ENCODE measurements at regions not wholly inside any gene's neighbourhood (a gene's known extent, or its start where the extent isn't known, plus 50 kb on each side); places are given as distances from the start of the nearest gene placed in this dataset.
A peak's percentile ranks its signal among the peaks of the same experiment; 100 is the strongest.

- Histone ChIP-seq H3K79me2 (ENCODE audit: insufficient read depth, low read length) (no peaks in the 10 kb centered on the region), H4K20me1 (ENCODE audit: insufficient read depth, low read length) (no peaks in the 10 kb centered on the region), H3K27me3 (ENCODE audit: insufficient read depth, low read length) (no peaks in the 10 kb centered on the region), H3K4me2 (ENCODE audit: insufficient read depth, low read length) (peak overlapping the region; percentile 71), H2AFZ (ENCODE audit: low read length) (peak overlapping the region; percentile 23), H3K4me1 (ENCODE audit: insufficient read depth, low read length) (peaks cover 18% of the 10 kb centered on the region), H3K27ac (ENCODE audit: low read depth, low read length) (peak overlapping the region; percentile 74), H3K9me3 (ENCODE audit: low read depth, low read length) (no peaks in the 10 kb centered on the region), H3K36me3 (ENCODE audit: insufficient read depth, low read length) (no peaks in the 10 kb centered on the region), H3K4me3 (ENCODE audit: insufficient read depth, low read length) (peak overlapping the region; percentile 16)
- no peak for TF ChIP-seq CTCF (IDR thresholded peaks at IDR 0.05; ENCODE audit: extremely low read depth, low read depth, low read length)
- peak; percentile 4 for DNase-seq (ENCODE audit: insufficient read length, low spot score, missing footprints)
Measured at GRCh38 chr2:186129767-186130581, 356.1 kb upstream of the ZC3H15 start.

DNA sequence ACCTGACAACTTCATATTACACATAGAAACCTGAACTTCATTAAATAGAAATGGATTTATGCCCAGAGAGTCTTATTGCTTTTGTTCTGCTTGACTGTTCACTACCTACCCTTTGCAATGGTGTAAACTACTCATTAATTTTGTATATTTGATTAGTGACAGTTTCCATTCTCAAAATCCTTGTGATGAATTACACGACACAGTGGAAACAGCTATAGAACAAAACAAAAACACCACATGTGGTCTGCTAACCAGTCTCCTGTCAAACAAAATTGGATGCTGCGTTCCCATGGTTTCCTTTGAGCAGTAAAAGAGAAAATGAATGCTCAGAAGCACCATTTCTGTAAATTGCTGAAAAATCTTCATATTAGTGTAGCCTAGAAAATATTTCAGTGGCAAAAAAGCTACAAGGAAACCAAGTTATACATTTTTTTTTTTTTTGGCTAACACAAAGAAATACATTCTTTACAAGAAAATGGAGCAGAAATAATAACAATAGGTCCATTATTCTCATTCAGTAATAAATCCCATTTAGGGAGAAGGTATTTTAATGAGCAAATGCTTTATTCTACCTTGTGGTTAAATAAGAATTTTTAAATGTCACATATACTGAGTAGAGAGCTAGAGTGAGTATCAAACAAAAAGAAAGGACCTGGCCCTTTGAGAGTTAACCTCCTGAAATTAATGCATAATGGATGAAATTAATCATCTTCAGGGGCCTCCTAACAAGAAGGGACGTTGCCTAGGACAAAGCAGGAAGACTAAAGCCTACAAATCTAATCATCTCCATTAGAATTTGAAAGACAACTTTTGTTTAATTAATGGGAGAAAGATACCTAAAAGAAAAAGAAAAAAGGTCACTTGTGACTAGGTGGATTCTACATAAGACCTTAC is 355.1 kb upstream of the ZC3H15 start:
- peak overlapping the region; percentile 53 for H3K27ac ChIP-seq (ENCODE audit: low read depth, low read length)
- H3K9me3 ChIP-seq (ENCODE audit: low read depth, low read length): no peaks in the 10 kb centered on the region
- H3K4me2 ChIP-seq (ENCODE audit: insufficient read depth, low read length): peak overlapping the region; percentile 71
- no peaks in the 10 kb centered on the region for H3K79me2 ChIP-seq (ENCODE audit: insufficient read depth, low read length)
- H3K4me1 ChIP-seq (ENCODE audit: insufficient read depth, low read length): peaks cover 18% of the 10 kb centered on the region
- no peak overlapping the region for H3K4me3 ChIP-seq (ENCODE audit: insufficient read depth, low read length)
- no peaks in the 10 kb centered on the region for H3K36me3 ChIP-seq (ENCODE audit: insufficient read depth, low read length)
- no peak for DNase-seq (ENCODE audit: insufficient read length, low spot score, missing footprints)
- no peak overlapping the region for H2AFZ ChIP-seq (ENCODE audit: low read length)
- no peaks in the 10 kb centered on the region for H3K27me3 ChIP-seq (ENCODE audit: insufficient read depth, low read length)
- H4K20me1 ChIP-seq (ENCODE audit: insufficient read depth, low read length): no peaks in the 10 kb centered on the region
- TF ChIP-seq CTCF (IDR thresholded peaks at IDR 0.05; ENCODE audit: extremely low read depth, low read depth, low read length): no peak

DNA sequence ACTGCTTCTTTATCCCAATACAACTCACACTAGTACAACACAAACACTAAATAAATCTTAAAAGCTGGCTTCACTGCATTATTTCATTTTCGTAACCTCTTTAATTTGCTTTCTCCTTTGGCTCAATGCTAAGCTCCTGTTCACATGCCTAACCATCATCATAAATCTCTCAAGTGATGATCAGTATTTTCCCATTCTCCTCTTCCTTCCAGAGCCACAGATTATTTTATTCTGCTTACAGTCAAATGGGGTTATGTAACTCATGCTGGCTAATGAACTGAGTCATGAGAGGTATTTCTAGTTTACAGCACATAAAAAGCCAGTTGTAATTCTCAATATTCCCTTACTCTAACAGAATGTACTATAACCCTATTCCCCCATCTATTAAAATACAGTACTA is 350.4 kb upstream of the ZC3H15 start:
- H3K4me2 ChIP-seq (ENCODE audit: insufficient read depth, low read length): no peak overlapping the region
- no peaks in the 10 kb centered on the region for H3K79me2 ChIP-seq (ENCODE audit: insufficient read depth, low read length)
- no peaks in the 10 kb centered on the region for H3K27me3 ChIP-seq (ENCODE audit: insufficient read depth, low read length)
- peak; percentile 41 for DNase-seq (ENCODE audit: insufficient read length, low spot score, missing footprints)
- H2AFZ ChIP-seq (ENCODE audit: low read length): no peak overlapping the region
- H3K27ac ChIP-seq (ENCODE audit: low read depth, low read length): no peak overlapping the region
- no peak for TF ChIP-seq CTCF (IDR thresholded peaks at IDR 0.05; ENCODE audit: extremely low read depth, low read depth, low read length)
- peaks cover 3% of the 10 kb centered on the region for H3K4me1 ChIP-seq (ENCODE audit: insufficient read depth, low read length)
- no peaks in the 10 kb centered on the region for H4K20me1 ChIP-seq (ENCODE audit: insufficient read depth, low read length)
- H3K36me3 ChIP-seq (ENCODE audit: insufficient read depth, low read length): no peaks in the 10 kb centered on the region
- H3K4me3 ChIP-seq (ENCODE audit: insufficient read depth, low read length): no peak overlapping the region
- H3K9me3 ChIP-seq (ENCODE audit: low read depth, low read length): no peaks in the 10 kb centered on the region

DNA sequence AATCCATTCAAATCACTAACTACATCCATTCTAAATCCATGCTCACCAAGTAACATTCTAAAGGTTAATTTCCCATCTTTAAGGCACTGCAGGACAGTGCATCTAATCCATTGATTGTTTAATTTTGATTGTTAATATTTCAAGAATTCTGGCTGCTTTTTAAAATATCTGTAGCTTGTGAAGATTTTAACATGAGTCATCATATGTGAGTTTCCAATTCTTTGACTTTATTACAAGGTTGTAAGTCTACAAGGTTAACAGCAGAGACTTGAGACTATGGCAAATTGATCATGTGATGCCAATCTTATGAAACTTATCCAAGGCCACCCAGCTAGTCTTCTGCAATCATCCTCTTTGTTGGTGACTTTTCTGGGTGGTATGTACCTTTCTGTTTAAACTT is 349.2 kb upstream of the ZC3H15 start:
- no peaks in the 10 kb centered on the region for H3K27me3 ChIP-seq (ENCODE audit: insufficient read depth, low read length)
- no peak for TF ChIP-seq CTCF (IDR thresholded peaks at IDR 0.05; ENCODE audit: extremely low read depth, low read depth, low read length)
- H3K79me2 ChIP-seq (ENCODE audit: insufficient read depth, low read length): no peaks in the 10 kb centered on the region
- H3K4me2 ChIP-seq (ENCODE audit: insufficient read depth, low read length): no peak overlapping the region
- H4K20me1 ChIP-seq (ENCODE audit: insufficient read depth, low read length): no peaks in the 10 kb centered on the region
- H3K9me3 ChIP-seq (ENCODE audit: low read depth, low read length): no peaks in the 10 kb centered on the region
- no peaks in the 10 kb centered on the region for H3K4me1 ChIP-seq (ENCODE audit: insufficient read depth, low read length)
- H3K27ac ChIP-seq (ENCODE audit: low read depth, low read length): no peak overlapping the region
- no peak overlapping the region for H3K4me3 ChIP-seq (ENCODE audit: insufficient read depth, low read length)
- no peak for DNase-seq (ENCODE audit: insufficient read length, low spot score, missing footprints)
- no peak overlapping the region for H2AFZ ChIP-seq (ENCODE audit: low read length)
- H3K36me3 ChIP-seq (ENCODE audit: insufficient read depth, low read length): no peaks in the 10 kb centered on the region

Data from osteoblast (primary cell).